Osteocyte (in vitro differentiated cells): ENCODE measurements at regions not wholly inside any gene's neighbourhood (a gene's known extent, or its start where the extent isn't known, plus 50 kb on each side); places are given as distances from the start of the nearest gene placed in this dataset.
"Not testable (repeated sequence)": the region's sequence is repeated elsewhere in the genome, so short reads cannot be mapped to it uniquely, and the experiment has no call there.

Experiments used
- DNase-seq: peaks from one replicate; pipeline ENCODE4 v3.0.0; 2021; ENCODE audit warnings: mixed read lengths; ENCODE audit not compliant: unreplicated experiment; ENCODE audit errors: extremely low spot score
- H3K27ac Mint-ChIP-seq: one replicate; pipeline ENCODE4 v1.8.0; 2021; ENCODE audit warnings: mild to moderate bottlenecking, mixed read lengths; ENCODE audit not compliant: unreplicated experiment
- H3K27me3 Mint-ChIP-seq: one replicate; pipeline ENCODE4 v1.8.0; 2021; ENCODE audit warnings: mixed read lengths; ENCODE audit not compliant: unreplicated experiment
- H3K36me3 Mint-ChIP-seq: one replicate; pipeline ENCODE4 v1.8.0; 2021; ENCODE audit warnings: mixed read lengths; ENCODE audit not compliant: unreplicated experiment
- H3K4me1 Mint-ChIP-seq: one replicate; pipeline ENCODE4 v1.8.0; 2021; ENCODE audit warnings: mixed read lengths; ENCODE audit not compliant: unreplicated experiment
- H3K4me3 Mint-ChIP-seq: one replicate; pipeline ENCODE4 v1.8.0; 2021; ENCODE audit warnings: mild to moderate bottlenecking, moderate library complexity, mixed read lengths; ENCODE audit not compliant: unreplicated experiment
- H3K9me3 Mint-ChIP-seq: one replicate; pipeline ENCODE4 v1.8.0; 2021; ENCODE audit warnings: mixed read lengths; ENCODE audit not compliant: unreplicated experiment
- TF ChIP-seq, protein P1 (sequence below): fragments of 200-600 bp; sonication (generic); IDR thresholded peaks from 2 replicates; pipeline ENCODE4 v1.5.0; 2021; ENCODE audit warnings: antibody characterized with exemption, mild to moderate bottlenecking, moderate library complexity

DNA sequence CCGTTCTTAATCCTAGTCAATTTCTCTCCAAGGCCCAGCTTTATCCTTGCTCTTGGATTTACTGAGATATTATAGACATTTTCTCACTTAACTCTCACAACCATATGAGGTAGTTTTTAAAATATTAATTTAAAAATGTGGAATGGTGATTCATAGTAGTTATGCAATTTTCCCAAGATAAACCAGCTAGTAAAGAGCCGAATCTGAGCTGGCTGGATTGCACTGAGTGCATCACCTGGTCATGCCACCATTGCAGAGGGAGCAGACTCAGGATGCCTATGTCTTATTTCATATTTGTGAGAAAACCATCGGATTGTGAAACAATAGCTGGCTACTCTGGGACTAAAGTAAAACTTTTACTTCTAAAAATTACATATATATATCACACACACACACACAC, 494.0 kb downstream of the KCNT2 start:
- H3K27me3 Mint-ChIP-seq = no peaks in the 10 kb centered on the region
- no peaks in the 10 kb centered on the region for H3K9me3 Mint-ChIP-seq
- H3K27ac Mint-ChIP-seq = no peak overlapping the region
- no peaks in the 10 kb centered on the region for H3K36me3 Mint-ChIP-seq
- peaks cover 7% of the 10 kb centered on the region for H3K4me1 Mint-ChIP-seq
- TF ChIP-seq, protein P1, sequence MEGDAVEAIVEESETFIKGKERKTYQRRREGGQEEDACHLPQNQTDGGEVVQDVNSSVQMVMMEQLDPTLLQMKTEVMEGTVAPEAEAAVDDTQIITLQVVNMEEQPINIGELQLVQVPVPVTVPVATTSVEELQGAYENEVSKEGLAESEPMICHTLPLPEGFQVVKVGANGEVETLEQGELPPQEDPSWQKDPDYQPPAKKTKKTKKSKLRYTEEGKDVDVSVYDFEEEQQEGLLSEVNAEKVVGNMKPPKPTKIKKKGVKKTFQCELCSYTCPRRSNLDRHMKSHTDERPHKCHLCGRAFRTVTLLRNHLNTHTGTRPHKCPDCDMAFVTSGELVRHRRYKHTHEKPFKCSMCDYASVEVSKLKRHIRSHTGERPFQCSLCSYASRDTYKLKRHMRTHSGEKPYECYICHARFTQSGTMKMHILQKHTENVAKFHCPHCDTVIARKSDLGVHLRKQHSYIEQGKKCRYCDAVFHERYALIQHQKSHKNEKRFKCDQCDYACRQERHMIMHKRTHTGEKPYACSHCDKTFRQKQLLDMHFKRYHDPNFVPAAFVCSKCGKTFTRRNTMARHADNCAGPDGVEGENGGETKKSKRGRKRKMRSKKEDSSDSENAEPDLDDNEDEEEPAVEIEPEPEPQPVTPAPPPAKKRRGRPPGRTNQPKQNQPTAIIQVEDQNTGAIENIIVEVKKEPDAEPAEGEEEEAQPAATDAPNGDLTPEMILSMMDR = no peak
- no peak overlapping the region for H3K4me3 Mint-ChIP-seq
- DNase-seq = no peak

DNA sequence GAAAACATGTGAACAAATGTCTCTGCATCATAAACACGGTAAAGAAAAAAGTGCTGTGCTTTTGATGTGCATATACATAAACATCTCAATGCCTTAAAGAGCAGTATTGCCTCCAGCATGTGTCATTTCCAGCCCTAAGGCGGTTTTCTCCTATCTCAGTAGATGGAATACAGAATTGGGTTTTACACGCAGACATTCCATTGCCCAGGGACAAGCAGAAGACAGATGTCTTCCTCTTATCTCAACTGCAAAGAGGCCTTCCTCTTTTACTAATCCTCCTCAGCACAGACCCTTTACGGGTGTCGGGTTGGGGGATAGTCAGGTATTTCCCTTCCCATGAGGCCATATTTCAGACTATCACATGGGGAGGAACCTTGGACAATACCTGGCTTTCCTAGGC, 499.2 kb downstream of the KCNT2 start:
- not testable (repeated sequence) for H3K36me3 Mint-ChIP-seq, H3K4me3 Mint-ChIP-seq, H3K4me1 Mint-ChIP-seq, H3K9me3 Mint-ChIP-seq, H3K27me3 Mint-ChIP-seq, H3K27ac Mint-ChIP-seq, DNase-seq

DNA sequence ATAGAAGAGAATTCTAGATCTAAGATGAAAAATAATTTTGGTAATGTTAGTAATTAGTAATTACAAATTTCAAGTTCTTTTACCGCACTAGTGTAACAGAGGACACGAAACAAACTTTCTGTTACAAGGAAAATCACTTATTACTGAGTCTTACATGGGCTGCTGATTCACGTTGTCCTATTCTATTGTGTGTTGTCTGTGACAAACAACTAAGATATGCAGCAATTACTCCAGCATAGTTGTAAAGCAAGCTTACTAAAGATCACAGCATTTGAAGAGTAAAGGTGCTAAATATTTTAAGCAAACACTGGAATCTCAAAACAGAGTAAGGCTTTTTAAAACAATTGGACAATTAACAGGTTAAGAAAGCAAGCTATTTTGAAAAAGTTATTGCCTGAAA, 502.3 kb downstream of the KCNT2 start:
- Mint-ChIP-seq H3K9me3 (peaks cover 16% of the 10 kb centered on the region), H3K27ac (no peak overlapping the region), H3K4me1 (no peaks in the 10 kb centered on the region), H3K36me3 (no peaks in the 10 kb centered on the region), H3K4me3 (no peak overlapping the region), H3K27me3 (peaks cover 3% of the 10 kb centered on the region)
- no peak for DNase-seq
- TF ChIP-seq, protein P1 = no peak

DNA sequence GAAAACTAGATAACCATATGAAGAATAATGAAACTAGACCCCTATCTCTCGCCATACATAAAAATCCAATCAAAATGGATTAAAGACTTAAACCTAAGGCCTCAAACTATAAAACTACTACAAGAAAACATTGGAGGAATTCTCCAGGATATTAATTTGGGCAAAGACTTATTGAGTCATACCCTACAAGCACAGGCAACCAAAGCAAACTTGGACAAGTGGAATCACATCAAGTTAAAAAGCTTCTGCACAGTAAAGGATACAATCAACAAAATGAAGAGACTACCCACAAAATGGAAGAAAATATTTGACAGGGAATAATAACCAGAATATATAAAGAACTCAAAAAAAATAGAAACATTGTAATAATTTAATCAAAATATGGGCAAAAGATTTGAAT, 505.4 kb downstream of the KCNT2 start:
- Mint-ChIP-seq H3K27ac (no peak overlapping the region), H3K9me3 (peaks cover 20% of the 10 kb centered on the region), H3K4me1 (peaks cover 1% of the 10 kb centered on the region), H3K36me3 (no peaks in the 10 kb centered on the region), H3K27me3 (peaks cover 3% of the 10 kb centered on the region), H3K4me3 (no peak overlapping the region)
- DNase-seq = no peak
- TF ChIP-seq, protein P1 = no peak

DNA sequence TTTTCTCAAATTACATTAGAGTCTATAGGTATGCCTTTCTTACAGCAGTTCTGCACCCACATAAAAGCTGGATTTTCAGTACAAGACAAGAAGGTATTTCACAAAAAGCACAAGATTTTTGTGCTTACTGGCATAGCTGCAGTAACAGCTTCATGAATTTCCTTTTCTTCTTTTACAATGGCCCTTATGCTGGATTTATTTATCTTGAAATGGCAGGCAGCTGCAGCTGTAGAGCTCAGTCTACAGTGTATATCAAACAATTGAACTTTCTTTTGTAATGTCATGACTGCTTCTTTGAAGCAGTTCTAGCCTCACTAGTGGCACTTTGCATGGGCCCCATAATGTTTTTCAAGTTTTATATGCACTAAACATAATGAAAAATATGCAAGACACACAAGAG, 510.2 kb downstream of the KCNT2 start:
- H3K4me3 Mint-ChIP-seq = no peak overlapping the region
- H3K4me1 Mint-ChIP-seq = peaks cover 16% of the 10 kb centered on the region
- peaks cover 19% of the 10 kb centered on the region for H3K9me3 Mint-ChIP-seq
- peaks cover 2% of the 10 kb centered on the region for H3K27me3 Mint-ChIP-seq
- no peaks in the 10 kb centered on the region for H3K36me3 Mint-ChIP-seq
- TF ChIP-seq, protein P1 = no peak
- H3K27ac Mint-ChIP-seq = no peak overlapping the region
- DNase-seq = no peak

DNA sequence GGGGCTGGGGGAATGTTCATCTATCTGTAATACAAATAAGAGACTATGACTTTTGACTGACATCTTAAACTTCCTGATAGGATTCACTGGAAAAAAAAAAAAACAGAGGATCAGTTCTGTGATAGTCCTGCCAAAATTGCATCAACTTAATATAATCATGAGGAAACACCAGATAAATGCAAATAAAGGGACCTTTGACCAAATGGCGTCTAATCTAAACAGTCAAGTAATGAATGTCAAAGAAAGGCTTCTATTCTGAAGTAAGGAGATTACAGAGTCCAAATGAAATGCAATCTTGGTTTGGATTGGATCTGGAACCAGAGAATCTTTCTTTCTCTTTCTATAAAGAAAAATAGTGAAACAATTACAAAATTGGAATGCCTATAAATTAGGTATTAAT, 513.4 kb downstream of the KCNT2 start:
- Mint-ChIP-seq H3K27ac (no peak overlapping the region), H3K4me3 (no peak overlapping the region), H3K4me1 (peaks cover 16% of the 10 kb centered on the region), H3K27me3 (peaks cover 2% of the 10 kb centered on the region), H3K9me3 (no peaks in the 10 kb centered on the region), H3K36me3 (no peaks in the 10 kb centered on the region)
- no peak for DNase-seq
- TF ChIP-seq, protein P1 = no peak
